ENCODE measurements at regions not wholly inside any gene's neighbourhood (a gene's known extent, or its start where the extent isn't known, plus 50 kb on each side); places are given as distances from the start of the nearest gene placed in this dataset.
"Not testable (repeated sequence)": the region's sequence is repeated elsewhere in the genome, so short reads cannot be mapped to it uniquely, and the experiment has no call there.

- TF ChIP-seq POLR2A (IDR thresholded peaks at IDR 0.05) (no peak), CTCF (IDR thresholded peaks at IDR 0.05) (no peak)
- no peaks in the 10 kb centered on the region for H3K9me3 ChIP-seq
- no peaks in the 10 kb centered on the region for H3K36me3 ChIP-seq
- no peaks in the 10 kb centered on the region for H3K4me1 ChIP-seq
- intact Hi-C loops (cut with DNase I), result no loop called here
- WGBS (ENCODE audit: insufficient coverage, low coverage, low lambda C conversion rate, missing lambda C conversion rate), result 100% methylated on average over 1 of the region's 1 CpG
- no peak overlapping the region for H3K27ac ChIP-seq
- ATAC-seq (no peak), DNase-seq (no peak)
- H3K27me3 ChIP-seq, result no peaks in the 10 kb centered on the region
- H3K4me3 ChIP-seq, result no peak overlapping the region
Observed at GRCh38 chr5:72705178-72705577, 111.3 kb upstream of the TNPO1 start.

GRCh38 chr5:72703876-72704275, 112.6 kb upstream of the TNPO1 start:
- no peaks in the 10 kb centered on the region for H3K36me3 ChIP-seq
- no peaks in the 10 kb centered on the region for H3K27me3 ChIP-seq
- no peak for TF ChIP-seq CTCF (IDR thresholded peaks at IDR 0.05)
- no peak for TF ChIP-seq POLR2A (IDR thresholded peaks at IDR 0.05)
- no peak overlapping the region for H3K27ac ChIP-seq
- no peaks in the 10 kb centered on the region for H3K4me1 ChIP-seq
- DNase-seq (no peak), ATAC-seq (no peak)
- H3K9me3 ChIP-seq, result peaks cover 0 to 4% (median 0%) of the 10 kb centered on the region in 4 donors
- no peak overlapping the region for H3K4me3 ChIP-seq
- intact Hi-C loops (cut with DNase I), result no loop called here
- WGBS (ENCODE audit: insufficient coverage, low coverage, low lambda C conversion rate, missing lambda C conversion rate), result 58% methylated on average over 2 of the region's 2 CpGs

GRCh38 chr5:72702881-72703434, 113.5 kb upstream of the TNPO1 start:
- intact Hi-C loops (cut with DNase I), result no loop called here
- H3K36me3 ChIP-seq, result no peaks in the 10 kb centered on the region
- 34% methylated on average over 5 of the region's 5 CpGs for WGBS (ENCODE audit: insufficient coverage, low coverage, low lambda C conversion rate, missing lambda C conversion rate)

GRCh38 chr5:72702105-72702504, 114.4 kb upstream of the TNPO1 start:
- ATAC-seq; DNase-seq; intact Hi-C loops (cut with DNase I); H3K4me3 ChIP-seq; H3K9me3 ChIP-seq; H3K27ac ChIP-seq; H3K4me1 ChIP-seq; H3K27me3 ChIP-seq; H3K36me3 ChIP-seq: not testable (repeated sequence)

More at GRCh38 chr5:72702881-72703434, 113.5 kb upstream of the TNPO1 start:
- Histone ChIP-seq H3K27ac (no peak overlapping the region), H3K27me3 (no peaks in the 10 kb centered on the region), H3K4me1 (no peaks in the 10 kb centered on the region), H3K9me3 (peaks cover 0 to 4% (median 0%) of the 10 kb centered on the region in 4 donors), H3K4me3 (no peak overlapping the region)
- DNase-seq (no peak), ATAC-seq (no peak)
- TF ChIP-seq CTCF (IDR thresholded peaks at IDR 0.05) (no peak), POLR2A (IDR thresholded peaks at IDR 0.05) (no peak)

- intact Hi-C loops (cut with DNase I), result no loop called here
- Histone ChIP-seq H3K27me3 (no peaks in the 10 kb centered on the region), H3K4me3 (no peak overlapping the region), H3K27ac (no peak overlapping the region), H3K36me3 (no peaks in the 10 kb centered on the region), H3K4me1 (no peaks in the 10 kb centered on the region), H3K9me3 (peaks cover 0 to 4% (median 0%) of the 10 kb centered on the region in 4 donors)
- TF ChIP-seq CTCF (IDR thresholded peaks at IDR 0.05) (no peak), POLR2A (IDR thresholded peaks at IDR 0.05) (no peak)
- WGBS (ENCODE audit: insufficient coverage, low coverage, low lambda C conversion rate, missing lambda C conversion rate), result 48% methylated on average over 4 of the region's 4 CpGs
- no peak for DNase-seq
- ATAC-seq, result no peak
Observed at GRCh38 chr5:72698481-72698880, 118.0 kb upstream of the TNPO1 start.

Data from right lobe of liver (tissue), 6 donors.